ENCODE measurements at regions not wholly inside any gene's neighbourhood (a gene's known extent, or its start where the extent isn't known, plus 50 kb on each side); places are given as distances from the start of the nearest gene placed in this dataset.

DNA sequence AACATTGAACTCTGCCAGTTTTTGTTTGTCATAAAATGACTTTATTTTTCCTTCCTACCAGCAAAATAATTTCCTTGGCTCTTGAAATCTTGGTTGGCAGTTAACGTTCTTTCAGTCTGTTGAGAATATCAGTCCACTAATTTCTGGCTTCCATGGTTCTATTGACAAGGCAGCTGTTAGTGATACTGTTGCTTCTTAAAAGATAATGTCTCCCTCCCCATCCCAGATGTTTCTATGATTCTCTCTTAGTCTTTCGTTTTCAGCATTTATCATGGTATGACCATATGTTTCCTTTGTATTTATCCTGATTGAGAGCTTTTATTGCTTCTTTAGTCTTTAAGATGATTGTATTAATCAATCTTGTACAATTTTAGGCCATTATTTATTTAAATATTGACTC is 81.1 kb upstream of the STK26 start (continued):
- TF ChIP-seq, protein P1, sequence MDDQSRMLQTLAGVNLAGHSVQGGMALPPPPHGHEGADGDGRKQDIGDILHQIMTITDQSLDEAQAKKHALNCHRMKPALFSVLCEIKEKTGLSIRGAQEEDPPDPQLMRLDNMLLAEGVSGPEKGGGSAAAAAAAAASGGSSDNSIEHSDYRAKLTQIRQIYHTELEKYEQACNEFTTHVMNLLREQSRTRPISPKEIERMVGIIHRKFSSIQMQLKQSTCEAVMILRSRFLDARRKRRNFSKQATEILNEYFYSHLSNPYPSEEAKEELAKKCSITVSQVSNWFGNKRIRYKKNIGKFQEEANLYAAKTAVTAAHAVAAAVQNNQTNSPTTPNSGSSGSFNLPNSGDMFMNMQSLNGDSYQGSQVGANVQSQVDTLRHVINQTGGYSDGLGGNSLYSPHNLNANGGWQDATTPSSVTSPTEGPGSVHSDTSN (IDR thresholded peaks at IDR 0.05), result no peak
- TF ChIP-seq EP300 (IDR thresholded peaks at IDR 0.05; ENCODE audit: borderline replicate concordance in 1 of 2, low read depth in 1 of 2, low read length in 1 of 2), result no peak
- TF ChIP-seq JUND (IDR thresholded peaks at IDR 0.05), result no peak
- TF ChIP-seq, protein P2, sequence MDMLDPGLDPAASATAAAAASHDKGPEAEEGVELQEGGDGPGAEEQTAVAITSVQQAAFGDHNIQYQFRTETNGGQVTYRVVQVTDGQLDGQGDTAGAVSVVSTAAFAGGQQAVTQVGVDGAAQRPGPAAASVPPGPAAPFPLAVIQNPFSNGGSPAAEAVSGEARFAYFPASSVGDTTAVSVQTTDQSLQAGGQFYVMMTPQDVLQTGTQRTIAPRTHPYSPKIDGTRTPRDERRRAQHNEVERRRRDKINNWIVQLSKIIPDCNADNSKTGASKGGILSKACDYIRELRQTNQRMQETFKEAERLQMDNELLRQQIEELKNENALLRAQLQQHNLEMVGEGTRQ (IDR thresholded peaks at IDR 0.05; ENCODE audit: borderline replicate concordance, low read depth, low read length), result no peak
- TF ChIP-seq RAD21 (IDR thresholded peaks at IDR 0.05; ENCODE audit: low read length), result no peak

DNA sequence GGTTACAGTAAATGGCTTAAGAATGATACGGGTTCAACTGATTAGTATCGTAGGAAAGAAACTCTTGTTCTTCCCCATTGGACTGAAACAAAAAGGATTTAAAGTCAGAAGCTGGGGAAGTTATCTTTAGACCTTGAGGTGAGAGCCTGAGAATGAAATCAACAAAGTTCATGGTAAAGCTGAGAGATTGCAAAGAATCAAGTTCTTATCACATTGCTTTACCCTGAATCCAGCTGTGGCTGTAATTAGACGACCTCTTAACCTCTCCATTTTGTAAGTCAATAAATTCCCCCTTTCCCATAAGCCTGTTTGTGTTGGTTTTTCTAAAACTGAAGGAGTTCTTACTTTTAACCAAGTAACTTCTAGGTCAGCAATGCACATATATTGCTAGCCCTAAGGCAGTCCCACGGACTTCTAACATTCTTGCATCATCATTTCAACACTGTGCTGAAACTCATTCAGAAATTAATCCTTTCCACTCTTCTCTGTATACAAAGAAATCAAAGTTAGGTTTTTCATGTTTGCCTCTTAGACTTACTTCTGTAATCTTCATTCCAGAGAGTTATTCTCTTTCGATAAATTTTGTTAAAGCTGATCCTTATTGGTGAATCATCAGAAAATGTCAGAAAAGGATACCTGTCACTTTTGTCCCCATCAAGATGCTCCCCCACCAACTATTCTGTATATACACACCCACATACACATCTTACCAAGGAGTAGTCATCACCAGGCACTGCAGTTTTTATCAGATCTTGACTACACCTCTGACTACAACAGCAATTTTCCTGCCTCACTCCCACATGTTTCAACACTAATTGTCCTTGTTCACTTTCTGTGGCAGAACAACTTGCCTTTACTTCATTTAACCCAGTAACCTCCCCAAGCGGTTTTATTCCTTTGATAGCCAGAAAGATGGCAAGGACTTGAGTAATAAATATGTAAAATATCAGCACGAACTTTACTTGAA is 77.9 kb upstream of the STK26 start:
- H3K4me2 ChIP-seq, result no peak overlapping the region
- no peak overlapping the region for H2AFZ ChIP-seq (ENCODE audit: low read depth)
- H3K27me3 ChIP-seq (ENCODE audit: insufficient read depth), result peaks cover 8% of the 10 kb centered on the region
- no peaks in the 10 kb centered on the region for H3K9me2 ChIP-seq
- H3K9me3 ChIP-seq, result no peaks in the 10 kb centered on the region
- no peak for TF ChIP-seq RXRA (IDR thresholded peaks at IDR 0.05; ENCODE audit: borderline replicate concordance, low read depth)
- no peak for TF ChIP-seq TAF1 (IDR thresholded peaks at IDR 0.05; ENCODE audit: borderline replicate concordance, low read depth, low read length)
- TF ChIP-seq, protein P3, sequence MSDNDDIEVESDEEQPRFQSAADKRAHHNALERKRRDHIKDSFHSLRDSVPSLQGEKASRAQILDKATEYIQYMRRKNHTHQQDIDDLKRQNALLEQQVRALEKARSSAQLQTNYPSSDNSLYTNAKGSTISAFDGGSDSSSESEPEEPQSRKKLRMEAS (IDR thresholded peaks at IDR 0.05; ENCODE audit: low read depth), result no peak
- no peak for TF ChIP-seq ELF1 (IDR thresholded peaks at IDR 0.05)
- TF ChIP-seq, protein P4, sequence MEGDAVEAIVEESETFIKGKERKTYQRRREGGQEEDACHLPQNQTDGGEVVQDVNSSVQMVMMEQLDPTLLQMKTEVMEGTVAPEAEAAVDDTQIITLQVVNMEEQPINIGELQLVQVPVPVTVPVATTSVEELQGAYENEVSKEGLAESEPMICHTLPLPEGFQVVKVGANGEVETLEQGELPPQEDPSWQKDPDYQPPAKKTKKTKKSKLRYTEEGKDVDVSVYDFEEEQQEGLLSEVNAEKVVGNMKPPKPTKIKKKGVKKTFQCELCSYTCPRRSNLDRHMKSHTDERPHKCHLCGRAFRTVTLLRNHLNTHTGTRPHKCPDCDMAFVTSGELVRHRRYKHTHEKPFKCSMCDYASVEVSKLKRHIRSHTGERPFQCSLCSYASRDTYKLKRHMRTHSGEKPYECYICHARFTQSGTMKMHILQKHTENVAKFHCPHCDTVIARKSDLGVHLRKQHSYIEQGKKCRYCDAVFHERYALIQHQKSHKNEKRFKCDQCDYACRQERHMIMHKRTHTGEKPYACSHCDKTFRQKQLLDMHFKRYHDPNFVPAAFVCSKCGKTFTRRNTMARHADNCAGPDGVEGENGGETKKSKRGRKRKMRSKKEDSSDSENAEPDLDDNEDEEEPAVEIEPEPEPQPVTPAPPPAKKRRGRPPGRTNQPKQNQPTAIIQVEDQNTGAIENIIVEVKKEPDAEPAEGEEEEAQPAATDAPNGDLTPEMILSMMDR (IDR thresholded peaks at IDR 0.05), result no peak
- TF ChIP-seq, protein P1 (IDR thresholded peaks at IDR 0.05), result no peak
- POLR2A ChIA-PET, result no interaction called here
- no peaks in the 10 kb centered on the region for H3K4me1 ChIP-seq (ENCODE audit: control insufficient read depth in 1 of 2, insufficient read depth in 2 of 2, low read depth in 1 of 2, low read length in 1 of 2)
- no peak overlapping the region for H3K9ac ChIP-seq
- no peak overlapping the region for H3K27ac ChIP-seq (ENCODE audit: low read depth in 2 of 2, low read length in 1 of 2)
- WGBS (ENCODE audit: low lambda C conversion rate), result 13% methylated on average over 7 of the region's 7 CpGs
- H3F3A ChIP-seq (replicated peaks; ENCODE audit: insufficient read depth), result peaks cover 3% of the 10 kb centered on the region
- no peaks in the 10 kb centered on the region for H3K36me3 ChIP-seq (replicated peaks in 1 of 2; ENCODE audit: control insufficient read depth in 1 of 2, insufficient read depth in 2 of 2, low read length in 1 of 2)
- DNase-seq, result no peak
- H3K79me2 ChIP-seq (ENCODE audit: insufficient read depth), result no peaks in the 10 kb centered on the region
- no peaks in the 10 kb centered on the region for H4K20me1 ChIP-seq (ENCODE audit: insufficient read depth)
- CTCF ChIA-PET, result no interaction called here
- no peak overlapping the region for H3K4me3 ChIP-seq (ENCODE audit: low read depth in 2 of 2, low read length in 1 of 2)

All from SK-N-SH (cell line).